ENCODE measurements at regions not wholly inside any gene's neighbourhood (a gene's known extent, or its start where the extent isn't known, plus 50 kb on each side); places are given as distances from the start of the nearest gene placed in this dataset.

DNA sequence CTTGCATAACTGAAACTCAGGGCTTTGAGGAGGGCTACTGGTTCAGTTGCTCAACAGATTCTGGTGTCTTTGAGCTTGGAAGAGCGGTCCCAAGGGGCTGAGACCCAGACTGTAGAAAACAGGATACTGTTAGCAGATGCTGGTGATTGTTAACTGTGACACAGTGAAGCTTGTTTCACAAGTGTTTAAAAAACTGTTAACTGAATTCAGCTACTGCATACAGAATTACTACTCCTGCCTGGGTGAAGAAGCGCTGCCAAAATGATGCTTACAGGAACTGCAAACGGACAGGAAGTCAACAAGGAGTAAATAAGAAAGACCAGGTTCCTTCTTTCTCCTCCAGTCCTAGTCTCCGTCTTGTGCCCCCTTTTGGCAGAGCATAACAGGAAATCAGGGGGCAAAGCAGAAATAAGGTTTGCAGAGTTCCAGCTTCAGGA is 195.3 kb upstream of the USP25 start:
- TF ChIP-seq, protein P1, sequence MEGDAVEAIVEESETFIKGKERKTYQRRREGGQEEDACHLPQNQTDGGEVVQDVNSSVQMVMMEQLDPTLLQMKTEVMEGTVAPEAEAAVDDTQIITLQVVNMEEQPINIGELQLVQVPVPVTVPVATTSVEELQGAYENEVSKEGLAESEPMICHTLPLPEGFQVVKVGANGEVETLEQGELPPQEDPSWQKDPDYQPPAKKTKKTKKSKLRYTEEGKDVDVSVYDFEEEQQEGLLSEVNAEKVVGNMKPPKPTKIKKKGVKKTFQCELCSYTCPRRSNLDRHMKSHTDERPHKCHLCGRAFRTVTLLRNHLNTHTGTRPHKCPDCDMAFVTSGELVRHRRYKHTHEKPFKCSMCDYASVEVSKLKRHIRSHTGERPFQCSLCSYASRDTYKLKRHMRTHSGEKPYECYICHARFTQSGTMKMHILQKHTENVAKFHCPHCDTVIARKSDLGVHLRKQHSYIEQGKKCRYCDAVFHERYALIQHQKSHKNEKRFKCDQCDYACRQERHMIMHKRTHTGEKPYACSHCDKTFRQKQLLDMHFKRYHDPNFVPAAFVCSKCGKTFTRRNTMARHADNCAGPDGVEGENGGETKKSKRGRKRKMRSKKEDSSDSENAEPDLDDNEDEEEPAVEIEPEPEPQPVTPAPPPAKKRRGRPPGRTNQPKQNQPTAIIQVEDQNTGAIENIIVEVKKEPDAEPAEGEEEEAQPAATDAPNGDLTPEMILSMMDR (conservative IDR thresholded peaks at IDR 0.05; ENCODE audit: low read length): peak; percentile 59
- no peak for TF ChIP-seq EZH2phosphoT487 (IDR thresholded peaks at IDR 0.05; ENCODE audit: borderline replicate concordance)
